ENCODE measurements at regions not wholly inside any gene's neighbourhood (a gene's known extent, or its start where the extent isn't known, plus 50 kb on each side); places are given as distances from the start of the nearest gene placed in this dataset.

DNA sequence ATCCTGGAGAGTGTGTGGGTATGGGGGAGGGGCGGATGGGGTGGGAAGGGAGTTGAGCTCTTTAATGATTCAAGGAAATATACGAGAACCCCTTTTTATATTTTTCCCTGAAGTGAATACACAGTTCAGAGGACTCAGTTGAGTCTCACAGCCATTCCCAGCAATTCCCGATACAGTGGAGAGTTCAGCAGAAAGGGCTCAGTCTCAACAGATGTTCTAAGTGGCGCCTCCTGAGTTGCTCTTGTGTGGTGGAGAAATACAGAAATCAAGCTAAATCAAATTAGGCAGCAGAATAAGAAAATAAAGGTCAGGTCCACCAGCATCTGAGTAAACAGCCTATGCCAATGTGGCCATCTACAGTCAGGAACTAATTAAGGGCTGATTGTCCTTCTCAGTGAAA lies 372.1 kb downstream of the NR2F2 start:
- TF ChIP-seq EP300 (IDR thresholded peaks at IDR 0.05; ENCODE audit: borderline replicate concordance) (no peak), FOXM1 (IDR thresholded peaks at IDR 0.05; ENCODE audit: borderline replicate concordance, low read depth) (no peak), TAF1 (IDR thresholded peaks at IDR 0.05; ENCODE audit: low read depth) (no peak), CREB1 (IDR thresholded peaks at IDR 0.05; ENCODE audit: low read depth) (no peak), RAD21 (IDR thresholded peaks at IDR 0.05; ENCODE audit: low read depth) (no peak), ZBTB7A (IDR thresholded peaks at IDR 0.05; ENCODE audit: low read depth) (no peak), CEBPB (IDR thresholded peaks at IDR 0.05) (no peak), EGR1 (IDR thresholded peaks at IDR 0.05) (no peak), NFIC (IDR thresholded peaks at IDR 0.05) (no peak), YY1 (IDR thresholded peaks at IDR 0.05; ENCODE audit: low read depth) (no peak), TEAD4 (IDR thresholded peaks at IDR 0.05) (no peak)
- TF ChIP-seq, protein P1, sequence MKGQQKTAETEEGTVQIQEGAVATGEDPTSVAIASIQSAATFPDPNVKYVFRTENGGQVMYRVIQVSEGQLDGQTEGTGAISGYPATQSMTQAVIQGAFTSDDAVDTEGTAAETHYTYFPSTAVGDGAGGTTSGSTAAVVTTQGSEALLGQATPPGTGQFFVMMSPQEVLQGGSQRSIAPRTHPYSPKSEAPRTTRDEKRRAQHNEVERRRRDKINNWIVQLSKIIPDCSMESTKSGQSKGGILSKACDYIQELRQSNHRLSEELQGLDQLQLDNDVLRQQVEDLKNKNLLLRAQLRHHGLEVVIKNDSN (IDR thresholded peaks at IDR 0.05): no peak
- TF ChIP-seq, protein P2, sequence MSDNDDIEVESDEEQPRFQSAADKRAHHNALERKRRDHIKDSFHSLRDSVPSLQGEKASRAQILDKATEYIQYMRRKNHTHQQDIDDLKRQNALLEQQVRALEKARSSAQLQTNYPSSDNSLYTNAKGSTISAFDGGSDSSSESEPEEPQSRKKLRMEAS (IDR thresholded peaks at IDR 0.05): no peak
- TF ChIP-seq, protein P3, sequence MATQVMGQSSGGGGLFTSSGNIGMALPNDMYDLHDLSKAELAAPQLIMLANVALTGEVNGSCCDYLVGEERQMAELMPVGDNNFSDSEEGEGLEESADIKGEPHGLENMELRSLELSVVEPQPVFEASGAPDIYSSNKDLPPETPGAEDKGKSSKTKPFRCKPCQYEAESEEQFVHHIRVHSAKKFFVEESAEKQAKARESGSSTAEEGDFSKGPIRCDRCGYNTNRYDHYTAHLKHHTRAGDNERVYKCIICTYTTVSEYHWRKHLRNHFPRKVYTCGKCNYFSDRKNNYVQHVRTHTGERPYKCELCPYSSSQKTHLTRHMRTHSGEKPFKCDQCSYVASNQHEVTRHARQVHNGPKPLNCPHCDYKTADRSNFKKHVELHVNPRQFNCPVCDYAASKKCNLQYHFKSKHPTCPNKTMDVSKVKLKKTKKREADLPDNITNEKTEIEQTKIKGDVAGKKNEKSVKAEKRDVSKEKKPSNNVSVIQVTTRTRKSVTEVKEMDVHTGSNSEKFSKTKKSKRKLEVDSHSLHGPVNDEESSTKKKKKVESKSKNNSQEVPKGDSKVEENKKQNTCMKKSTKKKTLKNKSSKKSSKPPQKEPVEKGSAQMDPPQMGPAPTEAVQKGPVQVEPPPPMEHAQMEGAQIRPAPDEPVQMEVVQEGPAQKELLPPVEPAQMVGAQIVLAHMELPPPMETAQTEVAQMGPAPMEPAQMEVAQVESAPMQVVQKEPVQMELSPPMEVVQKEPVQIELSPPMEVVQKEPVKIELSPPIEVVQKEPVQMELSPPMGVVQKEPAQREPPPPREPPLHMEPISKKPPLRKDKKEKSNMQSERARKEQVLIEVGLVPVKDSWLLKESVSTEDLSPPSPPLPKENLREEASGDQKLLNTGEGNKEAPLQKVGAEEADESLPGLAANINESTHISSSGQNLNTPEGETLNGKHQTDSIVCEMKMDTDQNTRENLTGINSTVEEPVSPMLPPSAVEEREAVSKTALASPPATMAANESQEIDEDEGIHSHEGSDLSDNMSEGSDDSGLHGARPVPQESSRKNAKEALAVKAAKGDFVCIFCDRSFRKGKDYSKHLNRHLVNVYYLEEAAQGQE (IDR thresholded peaks at IDR 0.05; ENCODE audit: low read depth): no peak
